ENCODE measurements at regions not wholly inside any gene's neighbourhood (a gene's known extent, or its start where the extent isn't known, plus 50 kb on each side); places are given as distances from the start of the nearest gene placed in this dataset.

DNA sequence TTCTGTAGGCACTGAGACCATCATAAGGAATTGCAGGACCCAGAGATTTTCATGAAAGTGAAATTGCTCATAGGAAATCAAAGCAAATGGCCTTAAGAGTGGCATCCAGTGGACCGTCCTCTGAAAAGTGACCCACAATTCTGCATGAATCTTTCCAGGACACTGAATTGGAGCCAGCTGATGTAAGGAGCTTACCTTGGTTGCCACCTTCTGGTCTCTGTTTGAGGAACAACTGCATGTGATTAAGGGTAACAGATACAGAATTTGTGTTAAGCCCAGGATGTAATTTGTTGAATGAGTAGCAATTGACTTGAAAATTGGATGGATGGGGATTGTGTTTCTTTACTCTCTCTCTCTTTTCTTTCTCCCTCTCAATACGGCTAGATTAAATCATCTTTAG is 49.9 kb upstream of the GAS1 start:
- H3K36me3 ChIP-seq, result no peaks in the 10 kb centered on the region
- TF ChIP-seq, protein P1, sequence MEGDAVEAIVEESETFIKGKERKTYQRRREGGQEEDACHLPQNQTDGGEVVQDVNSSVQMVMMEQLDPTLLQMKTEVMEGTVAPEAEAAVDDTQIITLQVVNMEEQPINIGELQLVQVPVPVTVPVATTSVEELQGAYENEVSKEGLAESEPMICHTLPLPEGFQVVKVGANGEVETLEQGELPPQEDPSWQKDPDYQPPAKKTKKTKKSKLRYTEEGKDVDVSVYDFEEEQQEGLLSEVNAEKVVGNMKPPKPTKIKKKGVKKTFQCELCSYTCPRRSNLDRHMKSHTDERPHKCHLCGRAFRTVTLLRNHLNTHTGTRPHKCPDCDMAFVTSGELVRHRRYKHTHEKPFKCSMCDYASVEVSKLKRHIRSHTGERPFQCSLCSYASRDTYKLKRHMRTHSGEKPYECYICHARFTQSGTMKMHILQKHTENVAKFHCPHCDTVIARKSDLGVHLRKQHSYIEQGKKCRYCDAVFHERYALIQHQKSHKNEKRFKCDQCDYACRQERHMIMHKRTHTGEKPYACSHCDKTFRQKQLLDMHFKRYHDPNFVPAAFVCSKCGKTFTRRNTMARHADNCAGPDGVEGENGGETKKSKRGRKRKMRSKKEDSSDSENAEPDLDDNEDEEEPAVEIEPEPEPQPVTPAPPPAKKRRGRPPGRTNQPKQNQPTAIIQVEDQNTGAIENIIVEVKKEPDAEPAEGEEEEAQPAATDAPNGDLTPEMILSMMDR (IDR thresholded peaks at IDR 0.05), result no peak
- DNase-seq (ENCODE audit: low spot score) (no peak), ATAC-seq (ENCODE audit: insufficient number of reproducible peaks, low FRiP score, low read depth) (no peak)
- no peaks in the 10 kb centered on the region for H3K27me3 ChIP-seq (replicated peaks; ENCODE audit: insufficient read depth)
- no peak overlapping the region for H3K4me3 ChIP-seq
- H3K9me3 ChIP-seq, result no peaks in the 10 kb centered on the region
- no peak overlapping the region for H3K27ac ChIP-seq
- H3K4me1 ChIP-seq (ENCODE audit: control insufficient read depth in 1 of 2, low read depth in 2 of 2), result no peaks in the 10 kb centered on the region

DNA sequence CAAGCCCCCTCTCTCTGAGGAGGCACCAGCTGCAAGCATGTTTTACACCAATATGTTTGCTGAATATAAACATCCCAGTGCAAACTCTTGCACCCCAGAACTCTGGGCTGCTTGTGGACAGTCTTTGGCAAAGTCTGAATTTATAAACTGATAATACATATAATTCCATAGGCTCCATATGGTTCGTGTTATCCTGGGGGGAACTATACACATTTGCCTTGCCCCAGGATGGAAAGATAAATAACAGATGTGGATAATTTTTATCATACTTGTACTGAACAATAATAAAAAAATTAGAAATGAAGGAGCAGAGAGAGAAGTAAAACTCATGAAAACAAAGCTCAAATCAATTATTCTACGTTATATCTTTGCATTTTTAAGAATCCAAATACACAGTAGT is 50.6 kb upstream of the GAS1 start:
- Histone ChIP-seq H3K4me3 (no peak overlapping the region), H3K9me3 (no peaks in the 10 kb centered on the region), H3K4me1 (ENCODE audit: control insufficient read depth in 1 of 2, low read depth in 2 of 2) (no peaks in the 10 kb centered on the region), H3K27me3 (replicated peaks; ENCODE audit: insufficient read depth) (no peaks in the 10 kb centered on the region), H3K36me3 (no peaks in the 10 kb centered on the region), H3K27ac (no peak overlapping the region)
- ATAC-seq (ENCODE audit: insufficient number of reproducible peaks, low FRiP score, low read depth) (no peak), DNase-seq (ENCODE audit: low spot score) (no peak)
- TF ChIP-seq, protein P1 (IDR thresholded peaks at IDR 0.05), result no peak

GRCh38 chr9:87002517-87002916 is 55.2 kb upstream of the GAS1 start:
- no peak overlapping the region for H3K4me3 ChIP-seq
- H3K4me1 ChIP-seq (ENCODE audit: control insufficient read depth in 1 of 2, low read depth in 2 of 2), result peaks cover 0 to 4% of the 10 kb centered on the region in 2 donors
- no peak for DNase-seq (ENCODE audit: low spot score)
- H3K36me3 ChIP-seq, result no peaks in the 10 kb centered on the region
- no peaks in the 10 kb centered on the region for H3K9me3 ChIP-seq
- TF ChIP-seq, protein P1 (IDR thresholded peaks at IDR 0.05), result no peak
- H3K27ac ChIP-seq, result no peak overlapping the region
- H3K27me3 ChIP-seq (replicated peaks; ENCODE audit: insufficient read depth), result no peaks in the 10 kb centered on the region
- ATAC-seq (ENCODE audit: insufficient number of reproducible peaks, low FRiP score, low read depth), result no peak

- DNase-seq (ENCODE audit: low spot score), result no peak
- peaks cover 0 to 17% of the 10 kb centered on the region in 2 donors for H3K4me1 ChIP-seq (ENCODE audit: control insufficient read depth in 1 of 2, low read depth in 2 of 2)
- no peaks in the 10 kb centered on the region for H3K27me3 ChIP-seq (replicated peaks; ENCODE audit: insufficient read depth)
- H3K9me3 ChIP-seq, result no peaks in the 10 kb centered on the region
- no peak for ATAC-seq (ENCODE audit: insufficient number of reproducible peaks, low FRiP score, low read depth)
- no peaks in the 10 kb centered on the region for H3K36me3 ChIP-seq
- H3K4me3 ChIP-seq, result no peak overlapping the region
- H3K27ac ChIP-seq, result no peak overlapping the region
- TF ChIP-seq, protein P1 (IDR thresholded peaks at IDR 0.05), result no peak
Observed at GRCh38 chr9:87004016-87004415, 56.7 kb upstream of the GAS1 start.

GRCh38 chr9:87006956-87007355 is 59.6 kb upstream of the GAS1 start:
- Histone ChIP-seq H3K27ac (no peak overlapping the region), H3K9me3 (no peaks in the 10 kb centered on the region), H3K4me1 (ENCODE audit: control insufficient read depth in 1 of 2, low read depth in 2 of 2) (peaks cover 0 to 17% of the 10 kb centered on the region in 2 donors), H3K36me3 (no peaks in the 10 kb centered on the region), H3K27me3 (replicated peaks; ENCODE audit: insufficient read depth) (no peaks in the 10 kb centered on the region), H3K4me3 (no peak overlapping the region)
- ATAC-seq (ENCODE audit: insufficient number of reproducible peaks, low FRiP score, low read depth) (no peak), DNase-seq (ENCODE audit: low spot score) (no peak)
- TF ChIP-seq, protein P1 (IDR thresholded peaks at IDR 0.05), result no peak
